Naive B cell (primary cell): ENCODE measurements at regions not wholly inside any gene's neighbourhood (a gene's known extent, or its start where the extent isn't known, plus 50 kb on each side); places are given as distances from the start of the nearest gene placed in this dataset.

Source experiments
- ATAC-seq, 2 donors: fragments of 150-1000 bp; cut with Tn5 transposase; 2 replicates each; pipeline ENCODE4 v1.10.0; 2021; ENCODE audit warnings: low read depth in 2 of 2, mild to moderate bottlenecking in 2 of 2, moderate library complexity in 2 of 2
- DNase-seq: peaks from one replicate; pipeline ENCODE4 v3.0.0; 2022
- H3K27ac Mint-ChIP-seq, 6 donors: one replicate each; pipeline ENCODE4 v1.8.0; 2020 to 2022; ENCODE audit warnings: mild to moderate bottlenecking in 6 of 6, mixed read lengths in 6 of 6, moderate library complexity in 5 of 6, inconsistent platforms in 2 of 6
- H3K27me3 Mint-ChIP-seq, 3 donors: one replicate each; pipeline ENCODE4 v1.8.0; 2021 to 2022; ENCODE audit warnings: mixed read lengths in 3 of 3, mild to moderate bottlenecking in 1 of 3
- H3K36me3 Mint-ChIP-seq, 2 donors: one replicate each; pipeline ENCODE4 v1.8.0; 2020 to 2022; ENCODE audit warnings: mixed read lengths in 2 of 2, inconsistent platforms in 1 of 2, mild to moderate bottlenecking in 1 of 2
- H3K4me1 Mint-ChIP-seq, 3 donors: one replicate each; pipeline ENCODE4 v1.8.0; 2020 to 2022; ENCODE audit warnings: mixed read lengths in 3 of 3, inconsistent platforms in 1 of 3, mild to moderate bottlenecking in 1 of 3, moderate library complexity in 1 of 3
- H3K4me3 Mint-ChIP-seq, 8 donors: one replicate each; pipeline ENCODE4 v1.8.0; 2020 to 2022; ENCODE audit warnings: mild to moderate bottlenecking in 8 of 8, mixed read lengths in 8 of 8, moderate library complexity in 8 of 8, inconsistent platforms in 2 of 8
- H3K9me3 Mint-ChIP-seq, 7 donors: one replicate each; pipeline ENCODE4 v1.8.0; 2020 to 2022; ENCODE audit warnings: mixed read lengths in 7 of 7, mild to moderate bottlenecking in 5 of 7, inconsistent platforms in 2 of 7, moderate library complexity in 1 of 7

DNA sequence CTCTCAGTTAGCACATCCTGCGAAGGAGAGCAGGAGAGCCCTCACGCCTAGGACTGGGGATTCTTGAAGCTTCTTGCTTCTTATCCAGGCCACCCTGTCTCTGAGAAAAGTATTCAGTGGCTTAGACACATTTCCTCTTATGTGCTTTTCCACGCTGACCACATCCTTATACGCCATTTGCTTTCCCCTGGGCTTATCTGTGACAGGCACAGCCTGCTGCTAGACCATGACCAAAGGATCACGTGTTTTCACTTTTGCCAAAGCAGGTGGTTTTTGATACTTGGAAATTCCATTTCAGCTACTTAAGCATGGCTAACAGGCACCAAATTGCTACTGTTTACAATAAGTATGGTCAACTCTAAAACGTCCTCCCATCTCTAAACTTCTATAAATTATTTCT lies 587.4 kb downstream of the AACS start:
- Mint-ChIP-seq H3K9me3 (peaks cover 0 to 10% (median 5%) of the 10 kb centered on the region in 7 donors), H3K4me3 (no peak overlapping the region), H3K4me1 (no peaks in the 10 kb centered on the region), H3K27ac (no peak overlapping the region), H3K36me3 (no peaks in the 10 kb centered on the region), H3K27me3 (no peaks in the 10 kb centered on the region)
- DNase-seq = no peak
- no peak for ATAC-seq

DNA sequence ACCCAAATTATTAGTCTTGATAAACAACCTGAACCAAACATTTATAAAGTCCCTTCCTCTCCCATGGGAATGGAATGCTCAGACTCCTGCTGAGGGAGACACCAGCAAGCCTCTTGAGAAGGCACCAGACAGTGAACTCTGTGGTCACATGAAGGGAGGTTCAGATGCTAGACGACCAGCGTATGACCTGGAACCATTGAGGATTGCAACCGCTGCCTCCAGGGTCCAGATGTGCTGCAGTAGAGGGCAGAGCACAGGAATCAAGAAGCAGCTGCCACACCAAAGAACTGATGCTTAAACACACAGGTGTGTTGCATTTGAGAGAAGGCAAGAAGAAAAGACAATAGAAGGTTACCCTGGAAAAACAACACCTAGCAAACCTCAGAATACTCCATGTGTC lies 592.4 kb downstream of the AACS start:
- Mint-ChIP-seq H3K36me3 (no peaks in the 10 kb centered on the region), H3K27me3 (no peaks in the 10 kb centered on the region), H3K4me1 (no peaks in the 10 kb centered on the region), H3K27ac (no peak overlapping the region), H3K9me3 (peaks cover 0 to 4% (median 3%) of the 10 kb centered on the region in 7 donors), H3K4me3 (no peak overlapping the region)
- ATAC-seq (no peak), DNase-seq (no peak)

DNA sequence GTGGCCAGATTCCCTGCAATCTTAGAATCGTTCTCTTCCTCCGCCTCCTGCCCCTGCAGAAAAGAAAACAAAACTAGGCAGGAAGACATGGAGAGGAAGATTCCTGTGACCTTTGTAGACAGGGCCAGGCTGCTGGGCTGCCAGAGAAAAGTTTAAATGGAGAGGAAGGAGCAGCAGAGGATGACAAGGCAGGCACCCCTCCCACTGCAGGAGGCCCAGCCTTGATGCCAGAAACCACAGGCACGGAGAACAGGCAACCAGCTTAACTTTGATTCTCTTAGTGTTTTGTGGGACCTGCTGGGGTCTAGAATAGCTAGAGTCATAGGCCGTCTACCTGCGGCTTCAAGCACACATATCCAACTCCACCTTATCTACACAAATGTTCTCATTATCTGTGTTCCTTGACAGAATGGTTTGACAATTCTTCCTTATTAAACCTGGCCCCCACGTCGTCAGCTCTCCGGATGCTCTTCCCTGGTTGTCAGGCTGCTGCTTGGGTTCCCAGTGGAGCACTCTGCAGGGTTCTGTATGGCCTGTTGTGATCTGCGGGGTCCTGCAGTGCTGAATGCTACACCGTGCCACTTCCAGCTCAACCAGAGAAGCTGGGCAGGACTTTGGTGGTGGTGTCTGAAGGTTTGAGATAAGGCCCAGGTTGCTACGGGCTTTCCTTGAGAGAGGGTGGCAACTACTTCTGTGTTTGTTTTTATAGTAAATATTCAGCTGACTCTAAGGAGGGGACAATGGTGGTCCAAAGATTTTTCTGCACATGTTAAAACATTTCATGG lies 609.5 kb downstream of the AACS start:
- Mint-ChIP-seq H3K27ac (no peak overlapping the region), H3K4me1 (no peaks in the 10 kb centered on the region), H3K36me3 (no peaks in the 10 kb centered on the region), H3K27me3 (peaks cover 0 to 2% (median under 1%) of the 10 kb centered on the region in 3 donors), H3K9me3 (peaks cover 0 to under 1% (median 0%) of the 10 kb centered on the region in 7 donors), H3K4me3 (no peak overlapping the region)
- DNase-seq (no peak), ATAC-seq (no peak)

DNA sequence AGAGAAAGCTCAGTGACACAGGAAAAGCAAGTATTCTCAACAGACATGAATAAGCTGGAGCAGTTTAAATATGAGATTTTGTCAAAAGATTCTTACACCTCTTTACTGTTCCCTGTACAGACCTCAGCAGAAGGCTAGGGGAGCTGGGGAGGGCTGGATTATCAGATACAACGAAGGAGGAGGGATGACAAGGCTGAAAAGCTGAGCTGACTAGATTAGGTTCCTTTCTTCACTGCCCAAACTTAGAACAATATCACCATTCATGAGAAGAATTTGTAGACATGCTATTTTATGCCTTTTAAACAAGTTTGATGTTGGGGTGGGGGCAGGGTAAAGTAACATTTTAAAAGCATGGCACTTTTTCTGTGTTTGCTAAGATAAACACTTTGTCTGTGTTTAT lies 611.1 kb downstream of the AACS start:
- Mint-ChIP-seq H3K27me3 (no peaks in the 10 kb centered on the region), H3K27ac (no peak overlapping the region), H3K4me1 (no peaks in the 10 kb centered on the region), H3K9me3 (no peaks in the 10 kb centered on the region), H3K4me3 (no peak overlapping the region), H3K36me3 (no peaks in the 10 kb centered on the region)
- no peak for DNase-seq
- no peak for ATAC-seq

DNA sequence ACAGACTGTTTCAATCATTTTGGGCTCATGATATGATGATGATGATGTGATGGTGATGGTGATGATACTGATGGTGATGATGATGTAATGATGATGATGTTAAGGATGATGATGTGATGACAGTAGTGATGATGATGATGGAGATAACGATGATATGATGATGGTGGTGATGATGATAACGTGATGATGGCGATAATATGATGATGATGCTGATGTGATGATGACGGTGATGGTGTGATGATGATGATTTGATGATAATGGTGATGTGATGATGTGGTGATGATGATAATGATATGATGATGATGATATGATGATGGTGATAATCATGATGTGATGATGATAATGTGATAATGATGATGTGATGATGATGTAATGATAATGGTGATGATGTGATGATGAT lies 612.6 kb downstream of the AACS start:
- Mint-ChIP-seq H3K27me3 (no peaks in the 10 kb centered on the region), H3K4me1 (no peaks in the 10 kb centered on the region), H3K36me3 (no peaks in the 10 kb centered on the region), H3K4me3 (no peak overlapping the region), H3K9me3 (no peaks in the 10 kb centered on the region), H3K27ac (no peak overlapping the region)
- DNase-seq = no peak
- no peak for ATAC-seq

DNA sequence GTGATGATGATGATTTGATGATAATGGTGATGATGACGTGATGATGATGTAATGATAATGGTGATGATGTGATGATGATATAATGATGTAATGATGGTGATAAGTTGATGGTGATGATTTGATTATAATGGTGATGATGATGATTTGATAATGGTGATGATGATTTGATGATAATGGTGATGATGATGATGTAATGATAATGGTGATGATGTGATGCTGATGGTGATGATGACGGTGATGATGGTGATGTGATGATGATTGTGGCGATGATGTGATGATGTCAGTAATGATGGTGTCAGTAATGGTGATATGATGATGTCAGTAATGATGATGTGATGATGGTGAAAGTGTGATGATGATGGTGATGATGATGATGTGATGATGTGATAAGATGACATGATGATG lies 613.4 kb downstream of the AACS start:
- Mint-ChIP-seq H3K4me3 (no peak overlapping the region), H3K36me3 (no peaks in the 10 kb centered on the region)
- no peak for ATAC-seq

DNA sequence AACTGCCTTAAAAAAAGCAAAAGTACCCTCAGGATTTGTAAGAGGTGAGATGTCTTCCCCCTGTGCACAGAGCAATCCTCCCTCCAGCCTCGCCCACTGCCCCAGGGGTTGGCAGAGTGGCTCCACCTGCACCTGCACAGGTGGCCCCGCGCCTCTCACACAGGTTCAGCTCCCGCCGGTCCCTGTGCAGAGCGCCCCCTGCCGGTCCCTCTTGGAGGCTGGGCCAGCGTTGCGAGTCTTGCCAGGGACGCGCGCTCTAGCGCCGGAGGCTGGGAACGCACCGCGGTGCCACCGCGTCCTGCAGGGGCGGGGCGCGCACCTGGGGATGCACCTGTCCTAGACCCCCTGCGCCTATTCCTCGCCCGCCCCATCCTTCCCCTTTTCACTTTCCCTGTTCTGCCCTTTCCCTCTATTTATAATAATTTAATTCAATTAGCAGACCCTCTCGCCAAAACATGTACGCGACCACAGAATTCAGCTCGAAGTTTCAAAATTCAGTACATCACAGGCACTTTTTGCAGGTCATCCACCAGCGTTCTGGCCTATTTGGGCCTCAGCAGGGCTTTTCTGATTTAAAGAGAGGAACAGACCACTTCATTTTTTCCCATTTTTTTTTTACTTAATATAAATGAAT lies 618.6 kb downstream of the AACS start:
- ATAC-seq = no peak
- DNase-seq = no peak
- Mint-ChIP-seq H3K27me3 (peaks cover 0 to 16% (median 7%) of the 10 kb centered on the region in 3 donors), H3K36me3 (no peaks in the 10 kb centered on the region), H3K4me3 (no peak overlapping the region), H3K9me3 (peaks cover 0 to 4% (median 0%) of the 10 kb centered on the region in 7 donors), H3K27ac (no peak overlapping the region), H3K4me1 (peaks cover 0 to 3% (median 0%) of the 10 kb centered on the region in 3 donors)

More for the DNA sequence above, 613.4 kb downstream of the AACS start:
- H3K4me1 Mint-ChIP-seq = no peaks in the 10 kb centered on the region
- no peaks in the 10 kb centered on the region for H3K27me3 Mint-ChIP-seq
- H3K9me3 Mint-ChIP-seq = no peaks in the 10 kb centered on the region
- no peak for DNase-seq
- H3K27ac Mint-ChIP-seq = no peak overlapping the region

DNA sequence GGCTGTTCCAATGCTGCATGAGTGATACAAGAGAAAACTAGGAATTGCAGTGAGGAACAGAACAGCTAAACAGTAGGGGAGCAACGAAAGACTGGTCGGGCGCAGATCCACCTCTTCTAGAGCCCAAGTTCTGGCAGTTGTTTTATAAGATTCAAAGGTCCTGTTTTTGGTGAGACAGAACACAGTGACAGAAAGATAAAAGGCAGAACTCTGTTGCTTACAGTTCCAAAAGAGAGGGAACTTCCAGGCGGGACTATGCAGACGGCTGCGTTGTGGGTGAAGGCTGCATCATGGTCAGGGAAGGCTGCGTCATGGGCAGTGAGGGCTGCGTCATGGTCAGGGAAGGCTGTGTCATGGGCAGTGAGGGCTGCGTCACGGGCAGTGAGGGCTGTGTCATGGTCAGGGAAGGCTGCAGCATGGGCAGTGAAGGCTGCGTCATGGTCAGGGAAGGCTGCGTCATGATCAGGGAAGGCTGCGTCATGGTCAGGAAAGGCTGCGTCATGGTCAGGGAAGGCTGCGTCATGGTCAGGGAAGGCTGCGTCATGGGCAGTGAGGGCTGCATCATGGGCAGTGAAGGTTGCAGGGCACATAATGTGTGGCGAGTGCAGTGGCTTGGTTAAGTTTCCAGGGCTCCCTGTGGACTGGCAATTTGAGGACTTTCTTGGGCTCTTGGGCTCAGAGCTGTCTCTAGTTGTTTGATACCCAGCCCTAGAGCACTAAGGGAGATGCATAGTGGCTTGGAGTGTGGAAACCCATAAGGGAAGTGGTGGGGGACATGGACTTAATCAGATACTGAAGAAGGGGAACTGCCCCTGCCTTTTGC lies 619.9 kb downstream of the AACS start:
- ATAC-seq (no peak), DNase-seq (no peak)
- Mint-ChIP-seq H3K4me3 (no peak overlapping the region), H3K27me3 (peaks cover 0 to 16% (median 7%) of the 10 kb centered on the region in 3 donors), H3K9me3 (peaks cover 0 to 4% (median 0%) of the 10 kb centered on the region in 7 donors), H3K4me1 (peaks cover 0 to 3% (median 0%) of the 10 kb centered on the region in 3 donors), H3K36me3 (no peaks in the 10 kb centered on the region), H3K27ac (no peak overlapping the region)

DNA sequence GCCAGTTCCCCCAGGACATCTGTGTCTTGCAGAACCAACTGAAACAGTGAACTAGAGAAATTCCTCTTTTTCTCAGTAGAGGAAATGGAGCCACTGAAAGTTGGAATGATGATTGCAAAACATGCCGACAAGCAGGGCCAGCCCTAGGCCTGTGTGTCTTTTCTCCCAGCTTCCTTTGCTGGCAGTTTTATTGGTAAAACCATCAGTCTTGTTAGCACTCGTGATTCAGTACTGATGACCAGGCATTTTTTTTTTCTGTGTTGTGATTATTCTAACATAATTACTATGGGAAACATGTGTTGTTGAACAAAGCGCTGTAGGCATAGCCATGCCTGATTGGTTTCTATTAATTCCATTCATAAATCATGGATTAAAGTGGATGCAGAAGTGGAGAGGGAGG lies 620.7 kb downstream of the AACS start:
- peaks cover 0 to 16% (median 7%) of the 10 kb centered on the region in 3 donors for H3K27me3 Mint-ChIP-seq
- H3K36me3 Mint-ChIP-seq = no peaks in the 10 kb centered on the region
- peaks cover 0 to 3% (median 0%) of the 10 kb centered on the region in 3 donors for H3K4me1 Mint-ChIP-seq
- H3K27ac Mint-ChIP-seq = no peak overlapping the region
- no peak for DNase-seq
- ATAC-seq = no peak
- H3K9me3 Mint-ChIP-seq = peaks cover 0 to 4% (median 0%) of the 10 kb centered on the region in 7 donors
- H3K4me3 Mint-ChIP-seq = no peak overlapping the region

DNA sequence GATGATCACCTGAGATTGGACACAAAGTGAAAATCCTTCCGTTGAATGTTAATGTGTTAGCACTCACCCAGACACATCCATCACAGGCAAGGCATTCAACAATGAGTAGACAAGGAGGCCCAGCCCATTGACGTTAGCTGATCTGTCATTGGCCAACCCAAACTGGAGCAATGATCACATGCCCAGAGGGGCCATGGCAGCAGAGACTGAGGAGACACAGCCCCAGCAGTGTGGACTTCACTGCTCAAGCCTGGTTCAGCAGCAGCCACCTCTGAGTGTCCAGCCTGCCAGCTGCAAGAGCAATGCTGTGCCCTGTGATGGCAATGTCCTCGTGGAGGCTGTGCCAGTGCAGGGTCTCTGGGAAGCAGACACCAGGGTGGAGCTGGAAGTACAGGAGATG lies 622.2 kb downstream of the AACS start:
- ATAC-seq = no peak
- no peak overlapping the region for H3K4me3 Mint-ChIP-seq
- no peak overlapping the region for H3K27ac Mint-ChIP-seq
- H3K9me3 Mint-ChIP-seq = peaks cover 0 to 4% (median 0%) of the 10 kb centered on the region in 7 donors
- peaks cover 0 to 16% (median 7%) of the 10 kb centered on the region in 3 donors for H3K27me3 Mint-ChIP-seq
- DNase-seq = no peak
- peaks cover 0 to 3% (median 0%) of the 10 kb centered on the region in 3 donors for H3K4me1 Mint-ChIP-seq
- H3K36me3 Mint-ChIP-seq = no peaks in the 10 kb centered on the region

DNA sequence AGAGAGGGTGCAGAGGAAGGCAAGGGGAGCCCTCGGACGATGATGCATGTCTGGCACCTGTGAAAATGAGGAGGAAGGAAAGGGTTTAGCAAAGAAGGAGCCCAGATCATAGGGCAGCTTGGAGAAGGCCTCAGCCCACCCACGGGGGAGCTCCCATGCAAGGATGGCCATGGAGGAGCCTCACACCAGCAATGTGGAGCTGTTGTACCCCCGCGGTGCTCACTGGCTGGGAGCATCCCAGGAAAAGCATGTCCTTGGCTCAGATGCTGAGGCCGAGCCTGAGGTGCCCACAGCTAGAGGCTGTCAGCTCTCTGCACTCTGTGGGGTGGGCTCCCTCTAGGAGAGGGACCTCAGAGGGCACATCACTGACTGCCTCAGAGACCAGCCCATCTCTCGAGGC lies 622.6 kb downstream of the AACS start:
- Mint-ChIP-seq H3K27ac (no peak overlapping the region), H3K27me3 (peaks cover 0 to 16% (median 7%) of the 10 kb centered on the region in 3 donors), H3K36me3 (no peaks in the 10 kb centered on the region), H3K4me3 (no peak overlapping the region), H3K9me3 (peaks cover 0 to 4% (median 0%) of the 10 kb centered on the region in 7 donors), H3K4me1 (peaks cover 0 to 3% (median 0%) of the 10 kb centered on the region in 3 donors)
- DNase-seq (no peak), ATAC-seq (no peak)

DNA sequence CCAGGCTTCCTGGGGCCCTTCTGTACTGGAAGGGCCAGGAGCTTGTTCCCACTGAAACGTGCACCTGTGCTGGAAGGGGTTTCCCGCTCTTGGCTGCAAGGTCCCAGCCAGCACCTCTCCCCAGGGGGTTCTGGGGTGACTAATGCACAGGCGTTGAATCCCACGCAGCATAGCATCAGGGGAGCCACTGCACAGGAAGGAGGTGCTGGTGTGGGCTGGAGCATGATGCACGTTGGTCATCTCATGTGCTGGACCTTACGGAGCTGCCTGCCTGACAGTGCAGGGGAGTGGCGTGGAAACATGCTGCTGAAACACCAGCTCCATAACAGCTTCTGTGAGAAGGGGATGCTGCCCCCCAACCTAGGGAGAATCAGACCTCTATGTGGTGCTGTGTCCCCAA lies 623.0 kb downstream of the AACS start:
- Mint-ChIP-seq H3K36me3 (no peaks in the 10 kb centered on the region), H3K27ac (no peak overlapping the region), H3K9me3 (peaks cover 0 to 4% (median 0%) of the 10 kb centered on the region in 7 donors), H3K4me1 (peaks cover 0 to 3% (median 0%) of the 10 kb centered on the region in 3 donors), H3K4me3 (peak overlapping the region in 1 of 8 donors; percentile 15), H3K27me3 (peaks cover 0 to 16% (median 7%) of the 10 kb centered on the region in 3 donors)
- ATAC-seq (no peak), DNase-seq (no peak)

DNA sequence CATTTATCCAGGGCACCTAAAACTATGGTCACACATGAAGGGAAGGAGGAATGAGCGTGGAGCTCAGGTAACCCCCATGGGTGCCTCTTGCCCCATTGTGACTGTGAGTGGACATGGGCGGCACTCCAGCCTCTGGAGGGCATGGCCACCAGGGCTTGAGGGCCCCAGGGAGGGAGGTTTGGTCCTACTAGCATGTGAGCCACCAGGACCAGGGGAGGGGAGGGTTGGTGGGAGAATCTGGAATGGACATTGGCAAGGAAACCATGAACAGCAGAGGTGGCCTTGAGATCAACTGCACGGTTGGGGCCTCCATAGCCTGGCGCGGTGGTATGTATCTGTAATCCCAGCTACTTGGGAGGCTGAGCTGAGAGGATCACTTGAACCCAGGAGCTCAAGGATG lies 623.6 kb downstream of the AACS start:
- Mint-ChIP-seq H3K4me1 (peaks cover 0 to 3% (median 0%) of the 10 kb centered on the region in 3 donors), H3K27ac (peak overlapping the region in 1 of 6 donors; percentile 65), H3K27me3 (peaks cover 0 to 16% (median 7%) of the 10 kb centered on the region in 3 donors)

More for the DNA sequence above, 623.6 kb downstream of the AACS start:
- ATAC-seq = no peak
- no peak overlapping the region for H3K4me3 Mint-ChIP-seq
- no peaks in the 10 kb centered on the region for H3K36me3 Mint-ChIP-seq
- H3K9me3 Mint-ChIP-seq = peaks cover 0 to 4% (median 0%) of the 10 kb centered on the region in 7 donors
- DNase-seq = no peak
